LNCaP clone FGC (cell line): ENCODE measurements at regions not wholly inside any gene's neighbourhood (a gene's known extent, or its start where the extent isn't known, plus 50 kb on each side); places are given as distances from the start of the nearest gene placed in this dataset.

Experiments
- DNase-seq: peaks from one replicate; pipeline ENCODE4 v3.0.0-alpha.2; 2011; ENCODE audit warnings: low read depth
- H3K4me3 ChIP-seq: 2 replicates; pipeline ENCODE4 v1.5.1; 2011; ENCODE audit warnings: mild to moderate bottlenecking, low read depth, low read length, control low read depth
- TF ChIP-seq, protein P1 (sequence below): IDR thresholded peaks from 2 replicates; pipeline ENCODE4 v1.5.1; 2012; ENCODE audit warnings: mild to moderate bottlenecking; ENCODE audit not compliant: control insufficient read depth, insufficient read depth; ENCODE audit errors: extremely low read depth

DNA sequence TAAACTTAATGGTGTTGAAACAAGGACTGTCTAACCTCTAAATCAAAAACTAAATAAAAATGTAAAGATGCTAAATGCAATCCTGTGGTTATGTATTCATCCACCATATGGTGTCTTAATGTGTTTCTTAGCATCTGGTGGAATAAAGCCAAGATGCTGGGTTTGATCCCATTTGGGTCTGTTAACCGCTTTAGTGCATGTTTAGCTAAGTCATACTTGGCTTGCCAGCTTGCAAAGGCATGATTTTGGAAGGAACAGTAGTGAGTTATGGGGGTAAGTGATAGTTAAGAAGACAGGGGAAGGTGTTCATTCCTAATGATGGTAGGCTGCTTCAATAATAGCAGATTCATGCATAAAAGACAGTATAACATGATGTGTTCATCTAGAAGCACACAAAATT lies 139.0 kb upstream of the SLC27A6 start:
- TF ChIP-seq, protein P1, sequence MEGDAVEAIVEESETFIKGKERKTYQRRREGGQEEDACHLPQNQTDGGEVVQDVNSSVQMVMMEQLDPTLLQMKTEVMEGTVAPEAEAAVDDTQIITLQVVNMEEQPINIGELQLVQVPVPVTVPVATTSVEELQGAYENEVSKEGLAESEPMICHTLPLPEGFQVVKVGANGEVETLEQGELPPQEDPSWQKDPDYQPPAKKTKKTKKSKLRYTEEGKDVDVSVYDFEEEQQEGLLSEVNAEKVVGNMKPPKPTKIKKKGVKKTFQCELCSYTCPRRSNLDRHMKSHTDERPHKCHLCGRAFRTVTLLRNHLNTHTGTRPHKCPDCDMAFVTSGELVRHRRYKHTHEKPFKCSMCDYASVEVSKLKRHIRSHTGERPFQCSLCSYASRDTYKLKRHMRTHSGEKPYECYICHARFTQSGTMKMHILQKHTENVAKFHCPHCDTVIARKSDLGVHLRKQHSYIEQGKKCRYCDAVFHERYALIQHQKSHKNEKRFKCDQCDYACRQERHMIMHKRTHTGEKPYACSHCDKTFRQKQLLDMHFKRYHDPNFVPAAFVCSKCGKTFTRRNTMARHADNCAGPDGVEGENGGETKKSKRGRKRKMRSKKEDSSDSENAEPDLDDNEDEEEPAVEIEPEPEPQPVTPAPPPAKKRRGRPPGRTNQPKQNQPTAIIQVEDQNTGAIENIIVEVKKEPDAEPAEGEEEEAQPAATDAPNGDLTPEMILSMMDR = no peak
- DNase-seq = no peak
- no peak overlapping the region for H3K4me3 ChIP-seq

DNA sequence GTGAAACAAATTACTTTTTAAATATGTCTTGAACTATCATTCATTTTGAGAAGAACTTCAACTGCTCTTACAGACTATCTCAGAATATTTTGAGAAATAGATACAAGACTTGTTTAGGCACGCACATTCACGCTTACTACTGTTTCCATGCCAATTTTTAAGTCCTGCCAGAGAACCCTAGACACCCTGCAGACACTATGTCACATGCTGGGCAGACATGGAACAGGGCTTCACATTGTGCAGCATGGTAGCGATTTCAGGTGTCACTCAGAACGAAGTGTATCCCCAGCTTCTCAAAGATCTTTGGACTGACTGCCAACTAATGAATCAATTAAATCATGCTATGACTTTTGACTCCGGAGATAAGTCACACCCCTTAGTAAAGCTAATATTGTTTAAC lies 128.7 kb upstream of the SLC27A6 start:
- H3K4me3 ChIP-seq = no peak overlapping the region
- DNase-seq = no peak
- TF ChIP-seq, protein P1 = no peak

DNA sequence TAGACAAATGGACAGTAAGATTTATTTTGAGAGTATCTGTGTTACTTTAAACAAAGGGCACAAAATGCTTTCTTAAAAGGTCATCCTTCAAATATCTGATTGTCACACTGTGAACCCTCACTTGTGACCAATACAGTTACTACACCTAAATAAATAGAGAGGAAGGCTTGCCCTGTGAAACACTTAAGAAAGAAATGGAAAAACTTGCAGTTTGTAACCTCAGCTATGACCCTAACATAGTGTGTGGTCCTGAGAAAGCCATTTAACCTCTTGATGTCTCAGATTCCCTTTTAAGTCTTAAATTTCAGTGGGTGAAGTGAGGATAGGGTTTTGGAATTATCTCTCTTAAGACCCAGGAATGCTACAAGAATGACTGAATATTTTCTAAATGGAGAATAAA lies 126.7 kb upstream of the SLC27A6 start:
- TF ChIP-seq, protein P1 = no peak
- no peak overlapping the region for H3K4me3 ChIP-seq
- no peak for DNase-seq

- TF ChIP-seq, protein P1 = no peak
- DNase-seq = no peak
- no peak overlapping the region for H3K4me3 ChIP-seq
Measured at GRCh38 chr5:128842241-128842640, 123.0 kb upstream of the SLC27A6 start.

DNA sequence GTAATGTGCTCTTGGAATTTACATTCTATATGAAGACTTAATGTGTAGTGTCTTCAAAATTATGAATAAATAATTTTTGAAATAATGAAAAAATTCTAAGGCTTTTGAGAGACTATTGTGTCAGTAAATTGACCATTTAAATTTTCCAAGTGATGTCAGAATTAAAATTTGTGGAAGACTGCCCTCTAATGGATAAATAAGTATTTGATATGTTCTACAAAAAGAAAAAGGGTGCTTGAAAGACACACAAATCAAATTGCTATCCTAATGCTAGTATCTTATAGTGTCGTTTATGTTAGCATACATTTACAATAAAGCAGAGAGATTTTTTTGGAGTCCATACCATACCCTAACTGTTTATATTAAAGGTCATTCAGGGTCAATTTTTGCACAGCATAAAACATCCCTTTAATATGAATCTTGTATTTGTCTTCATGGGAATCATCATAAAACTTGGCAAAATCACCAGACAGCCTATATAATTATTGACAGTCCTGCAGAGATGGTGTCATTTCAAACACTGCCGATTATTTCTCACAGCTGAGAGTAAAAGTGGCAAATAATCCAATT lies 120.8 kb upstream of the SLC27A6 start:
- H3K4me3 ChIP-seq = no peak overlapping the region
- peak; percentile 1 for DNase-seq
- TF ChIP-seq, protein P1 = peak; percentile 39

- TF ChIP-seq, protein P1 = no peak
- no peak for DNase-seq
- H3K4me3 ChIP-seq = no peak overlapping the region
Measured at GRCh38 chr5:128850049-128850448, 115.2 kb upstream of the SLC27A6 start.

DNA sequence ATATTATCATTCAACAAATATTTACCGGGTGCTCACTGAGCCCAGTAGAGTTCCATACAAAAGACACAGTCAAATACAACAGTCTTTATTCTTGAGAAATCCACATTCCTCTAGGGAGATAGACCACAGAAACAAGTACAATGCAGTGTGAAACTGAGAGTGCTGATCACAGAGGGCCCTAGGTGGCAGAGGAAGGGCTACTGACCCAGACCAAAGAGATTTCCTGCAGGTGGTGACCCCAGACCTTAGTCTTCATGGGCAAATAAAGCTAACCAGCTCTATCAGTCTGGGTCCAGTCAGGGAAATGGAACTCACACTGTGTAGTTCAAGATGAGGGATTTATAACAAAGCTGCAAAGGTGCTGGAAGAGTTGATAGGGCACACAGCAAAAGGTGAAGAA lies 110.4 kb upstream of the SLC27A6 start:
- no peak for DNase-seq
- TF ChIP-seq, protein P1 = no peak
- H3K4me3 ChIP-seq = no peak overlapping the region
